Fibroblast of the aortic adventitia (primary cell): ENCODE measurements at regions not wholly inside any gene's neighbourhood (a gene's known extent, or its start where the extent isn't known, plus 50 kb on each side); places are given as distances from the start of the nearest gene placed in this dataset.

ENCODE experiments used
- DNase-seq: peaks from one replicate; pipeline ENCODE4 v3.0.0-alpha.2; 2010; ENCODE audit warnings: low read depth
- H3K4me3 ChIP-seq: 2 replicates; pipeline ENCODE4 v1.5.1; 2011; ENCODE audit warnings: low read depth, mild to moderate bottlenecking, control low read depth, low read length, moderate library complexity
- CTCF ChIP-seq: IDR thresholded peaks from 2 replicates; pipeline ENCODE4 v1.5.1; 2011; ENCODE audit warnings: mild to moderate bottlenecking, low read length, control low read depth, inconsistent platforms; ENCODE audit not compliant: insufficient read depth

- no peak for DNase-seq
- no peak for TF ChIP-seq CTCF
- no peak overlapping the region for H3K4me3 ChIP-seq
Measured at GRCh38 chr15:70267306-70267705, 169.6 kb upstream of the TLE3 start.

GRCh38 chr15:70266412-70267121 lies 168.8 kb upstream of the TLE3 start:
- no peak for TF ChIP-seq CTCF
- peak; percentile 44 for DNase-seq
- no peak overlapping the region for H3K4me3 ChIP-seq

- no peak for DNase-seq
Measured at GRCh38 chr15:70265986-70266385, 168.3 kb upstream of the TLE3 start.

GRCh38 chr15:70265466-70265978 lies 167.8 kb upstream of the TLE3 start:
- H3K4me3 ChIP-seq, result no peak overlapping the region
- TF ChIP-seq CTCF, result no peak
- no peak for DNase-seq

More at GRCh38 chr15:70265986-70266385, 168.3 kb upstream of the TLE3 start:
- H3K4me3 ChIP-seq, result no peak overlapping the region
- TF ChIP-seq CTCF, result no peak

- H3K4me3 ChIP-seq, result no peak overlapping the region
- no peak for TF ChIP-seq CTCF
- no peak for DNase-seq
Measured at GRCh38 chr15:70264738-70265465, 167.2 kb upstream of the TLE3 start.

- DNase-seq, result peak; percentile 25
- no peak overlapping the region for H3K4me3 ChIP-seq
- no peak for TF ChIP-seq CTCF
Measured at GRCh38 chr15:70264014-70264582, 166.4 kb upstream of the TLE3 start.
